WI38 (cell line): ENCODE measurements at regions not wholly inside any gene's neighbourhood (a gene's known extent, or its start where the extent isn't known, plus 50 kb on each side); places are given as distances from the start of the nearest gene placed in this dataset.
"Not testable (repeated sequence)": the region's sequence is repeated elsewhere in the genome, so short reads cannot be mapped to it uniquely, and the experiment has no call there.

Experiments
- H3K4me3 ChIP-seq: 2 replicates; pipeline ENCODE4 v1.5.1; 2011; ENCODE audit warnings: low read depth, mild to moderate bottlenecking, control low read depth, low read length
- TF ChIP-seq, protein P1 (sequence below): IDR thresholded peaks from 2 replicates; pipeline ENCODE4 v1.5.1; 2012; ENCODE audit warnings: low read depth, mild to moderate bottlenecking, control low read depth, low read length

DNA sequence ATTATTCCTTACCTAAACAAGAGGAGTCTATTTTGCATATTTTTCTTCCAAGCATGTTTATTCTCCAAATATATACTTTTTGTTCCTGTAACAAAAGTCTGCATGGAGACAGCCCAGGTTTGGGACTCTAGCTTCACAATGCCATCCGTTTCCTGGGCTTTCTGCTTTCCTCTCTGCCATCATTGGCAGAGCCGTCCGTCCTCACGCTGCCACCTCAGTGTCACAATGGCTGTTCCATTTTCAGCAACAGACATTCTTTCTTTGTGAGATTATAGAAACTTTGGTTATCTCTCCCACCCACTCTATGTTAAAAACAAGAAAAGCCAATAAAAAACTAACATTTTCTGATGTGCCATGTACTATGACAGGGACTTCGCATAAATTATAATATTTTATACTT, 825.2 kb downstream of the REEP3 start:
- no peak overlapping the region for H3K4me3 ChIP-seq
- TF ChIP-seq, protein P1, sequence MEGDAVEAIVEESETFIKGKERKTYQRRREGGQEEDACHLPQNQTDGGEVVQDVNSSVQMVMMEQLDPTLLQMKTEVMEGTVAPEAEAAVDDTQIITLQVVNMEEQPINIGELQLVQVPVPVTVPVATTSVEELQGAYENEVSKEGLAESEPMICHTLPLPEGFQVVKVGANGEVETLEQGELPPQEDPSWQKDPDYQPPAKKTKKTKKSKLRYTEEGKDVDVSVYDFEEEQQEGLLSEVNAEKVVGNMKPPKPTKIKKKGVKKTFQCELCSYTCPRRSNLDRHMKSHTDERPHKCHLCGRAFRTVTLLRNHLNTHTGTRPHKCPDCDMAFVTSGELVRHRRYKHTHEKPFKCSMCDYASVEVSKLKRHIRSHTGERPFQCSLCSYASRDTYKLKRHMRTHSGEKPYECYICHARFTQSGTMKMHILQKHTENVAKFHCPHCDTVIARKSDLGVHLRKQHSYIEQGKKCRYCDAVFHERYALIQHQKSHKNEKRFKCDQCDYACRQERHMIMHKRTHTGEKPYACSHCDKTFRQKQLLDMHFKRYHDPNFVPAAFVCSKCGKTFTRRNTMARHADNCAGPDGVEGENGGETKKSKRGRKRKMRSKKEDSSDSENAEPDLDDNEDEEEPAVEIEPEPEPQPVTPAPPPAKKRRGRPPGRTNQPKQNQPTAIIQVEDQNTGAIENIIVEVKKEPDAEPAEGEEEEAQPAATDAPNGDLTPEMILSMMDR = no peak

DNA sequence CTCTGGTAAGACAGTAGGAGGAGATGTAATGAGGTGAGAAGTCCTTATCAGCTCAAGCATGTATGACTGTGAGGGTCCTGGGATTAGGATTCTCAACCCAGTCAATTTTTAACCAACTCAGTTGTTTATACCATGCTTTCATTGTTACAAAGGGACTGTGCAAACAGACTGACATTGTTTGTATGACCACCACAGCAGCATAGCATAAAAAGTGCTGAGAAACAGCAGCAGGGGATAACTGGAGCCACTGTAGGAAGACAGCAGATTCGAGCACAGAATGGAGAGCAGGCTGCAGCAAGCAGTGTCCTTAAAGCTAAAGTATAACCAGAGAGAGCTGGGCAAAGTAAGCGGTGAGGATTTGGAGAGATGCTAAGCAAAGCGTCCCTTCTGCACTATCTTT, 829.5 kb downstream of the REEP3 start:
- TF ChIP-seq, protein P1 = no peak
- no peak overlapping the region for H3K4me3 ChIP-seq

DNA sequence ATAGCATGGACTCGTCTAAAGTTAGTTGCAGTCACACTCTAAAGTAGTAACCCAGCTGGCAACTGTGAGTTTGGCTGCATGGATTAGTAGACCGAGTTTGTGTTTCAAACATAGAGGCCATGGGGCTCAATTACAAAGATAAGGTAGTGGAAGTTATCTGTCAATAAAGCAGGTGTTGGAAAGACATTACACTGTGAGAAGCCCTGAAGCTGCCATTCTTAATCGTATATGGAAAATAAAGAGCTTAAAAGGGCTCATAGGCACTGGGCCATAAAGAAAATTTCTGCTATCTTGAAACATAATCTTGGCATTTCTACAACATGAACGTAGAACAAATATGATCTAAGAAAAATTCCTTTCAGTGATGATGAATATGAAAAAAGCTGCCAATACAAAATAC, 837.7 kb downstream of the REEP3 start:
- TF ChIP-seq, protein P1 = no peak
- H3K4me3 ChIP-seq = no peak overlapping the region

DNA sequence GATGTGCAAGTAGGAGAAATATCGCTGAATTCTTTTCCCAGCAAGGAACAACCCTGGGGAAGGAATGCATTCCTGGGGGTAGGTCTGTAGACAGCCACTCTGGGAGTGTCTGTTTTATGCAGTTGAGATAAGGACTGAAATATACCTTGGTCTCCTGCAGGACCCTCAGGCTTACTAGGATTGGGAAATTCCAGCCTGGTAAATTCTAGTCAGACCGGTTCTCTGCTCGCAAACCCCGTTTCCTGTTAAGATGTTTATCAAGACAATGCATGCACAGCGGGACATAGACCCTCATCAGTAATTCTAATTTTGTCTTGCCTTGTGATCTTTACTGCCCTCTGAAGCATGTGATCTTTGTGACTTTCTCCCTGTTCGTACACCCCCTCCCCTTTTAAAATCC, 839.0 kb downstream of the REEP3 start:
- not testable (repeated sequence) for H3K4me3 ChIP-seq

DNA sequence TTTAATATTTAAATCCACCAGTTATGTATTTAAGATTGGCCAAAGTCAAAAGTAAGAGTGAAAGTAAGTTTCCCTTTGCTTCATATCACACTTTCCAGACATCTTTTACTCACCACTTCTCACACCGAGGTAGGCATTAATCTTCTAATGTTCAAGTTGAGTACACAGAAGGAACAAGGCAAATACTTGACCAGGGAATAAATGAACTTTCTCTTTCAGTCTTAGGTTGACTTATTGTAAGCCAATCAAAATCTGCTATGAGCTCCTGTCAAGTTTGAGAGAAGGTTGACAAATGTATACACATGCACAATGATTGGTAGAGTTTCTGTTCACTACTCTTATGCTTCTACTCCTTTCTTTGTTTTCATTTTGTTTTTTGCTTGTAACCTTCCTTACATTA, 842.5 kb downstream of the REEP3 start:
- no peak overlapping the region for H3K4me3 ChIP-seq
- TF ChIP-seq, protein P1 = no peak

DNA sequence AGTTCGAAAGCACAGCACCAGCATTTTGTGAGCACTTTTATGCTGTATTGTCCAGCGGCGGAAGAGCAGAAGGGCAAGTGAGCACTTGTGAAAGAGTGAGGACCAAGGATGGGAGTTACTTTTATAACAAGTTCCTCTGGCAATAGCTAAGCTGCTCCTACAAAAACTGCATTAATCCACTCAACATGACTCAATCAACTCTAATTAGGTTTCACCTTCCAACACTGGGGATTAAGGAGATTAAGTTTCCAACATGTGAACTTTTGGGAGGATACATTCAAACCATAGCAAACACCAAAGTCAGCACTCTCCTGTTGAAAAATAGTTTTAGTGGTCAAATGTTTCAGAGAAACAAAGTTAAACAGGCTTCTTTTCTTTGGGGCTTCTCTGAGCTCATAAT, 844.5 kb downstream of the REEP3 start:
- TF ChIP-seq, protein P1 = no peak
- H3K4me3 ChIP-seq = no peak overlapping the region

DNA sequence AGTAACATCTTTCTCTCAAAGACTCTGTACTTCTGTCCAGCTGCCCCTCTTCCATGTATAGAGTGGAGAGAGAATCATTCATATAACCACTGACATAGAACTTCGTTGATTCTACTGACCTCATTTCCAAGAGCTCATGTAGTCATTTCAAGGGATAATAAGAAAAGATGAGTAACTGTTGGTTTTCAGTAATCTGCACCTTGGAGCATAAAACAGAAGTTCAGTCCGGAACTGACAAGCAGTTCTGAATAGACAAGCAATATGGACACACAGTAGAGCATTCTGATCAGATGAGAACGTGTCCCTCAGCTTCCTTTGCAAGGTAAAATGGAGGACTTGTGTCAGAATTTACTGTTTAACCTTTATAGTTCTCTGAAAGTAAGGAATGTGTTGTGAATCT, 847.1 kb downstream of the REEP3 start:
- TF ChIP-seq, protein P1 = no peak
- no peak overlapping the region for H3K4me3 ChIP-seq

DNA sequence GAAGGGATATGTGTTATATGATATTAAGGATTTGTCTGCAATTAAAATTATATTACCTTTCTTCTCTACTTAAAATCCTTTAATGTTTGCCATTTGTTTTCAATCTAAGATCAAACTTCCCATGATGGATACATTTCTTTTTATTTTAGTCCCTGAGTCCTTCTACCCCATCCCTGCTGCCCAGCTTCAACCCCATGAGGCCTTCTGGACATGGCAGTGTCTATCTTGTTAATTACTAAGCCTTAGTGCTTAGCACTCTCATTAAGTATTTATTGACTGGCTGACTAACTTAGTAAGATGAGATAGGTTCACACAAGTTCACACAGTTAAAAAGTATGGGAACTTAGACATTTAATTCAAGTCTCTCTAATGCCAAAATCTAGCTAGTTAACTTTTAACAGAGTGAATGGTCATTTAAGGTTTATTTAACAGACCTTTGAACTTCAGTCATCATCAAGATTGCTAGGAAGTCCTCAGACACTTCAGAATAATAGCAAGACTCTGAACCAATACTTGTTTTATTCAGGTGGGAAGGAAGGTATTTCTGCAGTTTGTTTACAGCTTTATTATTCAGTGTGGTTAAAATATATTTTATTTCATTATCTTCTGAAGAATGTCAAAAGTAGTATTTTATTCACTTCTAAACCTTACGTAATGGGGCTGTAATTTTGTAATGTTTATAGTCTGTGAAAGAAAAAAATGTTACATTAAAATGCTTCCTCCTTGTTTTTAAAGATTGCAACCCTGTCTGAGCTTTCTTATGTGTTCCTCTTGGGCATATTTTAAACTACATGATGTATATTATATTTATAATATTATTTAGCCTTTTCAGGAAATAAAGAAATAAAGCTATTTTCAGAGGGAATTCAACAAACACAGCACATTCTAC, 848.9 kb downstream of the REEP3 start:
- no peak overlapping the region for H3K4me3 ChIP-seq
- TF ChIP-seq, protein P1 = no peak
